Cerebellar nuclear complex (tissue), 1 donor: ENCODE measurements at regions not wholly inside any gene's neighbourhood (a gene's known extent, or its start where the extent isn't known, plus 50 kb on each side); places are given as distances from the start of the nearest gene placed in this dataset.
"Not testable (repeated sequence)": the region's sequence is repeated elsewhere in the genome, so short reads cannot be mapped to it uniquely, and the experiment has no call there.

Source experiments
- DNase-seq, 2 experiments: peaks; one replicate each; lab custom pipeline; 2025; lab: John Stamatoyannopoulos, UW

DNA sequence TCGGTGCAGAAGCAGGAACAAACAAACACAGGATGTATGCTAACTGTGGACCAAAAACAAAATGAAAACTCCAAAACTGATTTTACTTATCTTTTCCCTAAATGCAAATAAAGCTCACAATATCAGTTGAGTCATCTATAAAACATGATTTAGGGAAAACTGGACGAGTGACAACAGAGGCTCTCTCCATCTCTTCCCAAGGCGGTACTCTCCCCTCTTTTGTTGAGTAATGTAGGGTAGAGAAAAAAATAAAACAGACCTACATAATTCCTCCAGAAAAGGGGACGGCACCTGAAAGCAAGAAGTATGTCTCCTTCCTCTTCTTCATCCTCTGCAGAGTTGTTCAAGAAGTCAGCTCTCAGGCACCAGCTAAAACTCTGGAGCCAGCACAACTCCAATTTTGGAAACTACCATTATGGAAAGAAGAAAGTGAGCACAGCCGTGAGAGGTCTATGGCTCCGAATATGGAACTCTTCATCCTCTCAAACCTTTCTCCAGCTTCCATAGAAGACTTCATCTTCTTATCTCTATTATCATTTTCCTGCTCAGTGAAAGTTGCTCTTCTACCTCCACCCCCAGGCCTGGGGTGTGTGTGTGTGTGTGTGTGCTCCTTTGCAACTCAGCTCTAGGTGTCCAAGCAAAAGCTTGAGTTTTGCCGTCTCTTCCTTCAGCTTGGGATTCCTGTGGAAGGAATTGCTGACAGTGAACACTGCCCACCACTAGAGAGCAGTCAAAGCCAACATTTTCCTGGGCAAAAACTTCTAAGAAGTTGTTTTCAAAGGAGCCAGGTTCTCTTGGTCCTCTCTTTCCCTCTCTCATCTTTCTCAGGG, 155.4 kb downstream of the DIO2 start:
- peak; percentile 2 to 73 for DNase-seq

DNA sequence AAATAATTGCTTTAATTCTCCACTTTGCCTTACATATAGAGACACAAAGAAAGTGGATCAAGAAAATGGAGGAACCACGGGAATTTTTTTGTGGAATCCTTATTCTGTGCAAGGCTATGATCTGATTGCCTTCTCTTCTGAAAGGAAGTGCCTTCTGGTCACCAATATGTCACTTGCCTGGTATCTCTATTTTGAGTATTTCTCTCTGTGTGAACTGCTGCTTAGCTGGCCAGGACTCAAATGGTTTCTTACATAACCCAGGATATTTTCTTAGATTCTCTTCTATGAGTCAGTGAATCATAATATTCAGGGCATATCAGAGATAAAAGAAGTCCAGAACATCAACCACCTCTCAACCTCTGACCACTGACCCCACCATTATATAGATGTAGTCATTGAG, 156.1 kb downstream of the DIO2 start:
- DNase-seq, result peak; percentile 63 to 94

DNA sequence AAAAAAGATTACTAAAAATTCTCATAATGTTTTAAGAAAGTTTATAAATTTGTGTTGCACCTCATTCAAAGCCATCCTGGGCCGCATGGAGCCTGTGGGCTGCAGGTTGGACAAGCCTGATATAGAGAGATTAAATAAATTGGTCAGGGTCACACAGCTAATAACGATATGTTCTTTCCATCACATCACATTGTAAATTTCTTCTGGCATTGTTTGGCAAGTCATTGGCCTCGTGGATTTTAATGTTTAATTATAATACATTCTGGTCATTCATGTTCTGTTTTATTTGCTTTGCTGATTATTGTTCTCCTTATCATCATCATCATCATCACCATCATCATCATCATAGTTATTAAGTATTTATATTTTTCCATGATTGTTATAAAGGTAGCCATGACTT, 157.3 kb downstream of the DIO2 start:
- DNase-seq, result no peak

DNA sequence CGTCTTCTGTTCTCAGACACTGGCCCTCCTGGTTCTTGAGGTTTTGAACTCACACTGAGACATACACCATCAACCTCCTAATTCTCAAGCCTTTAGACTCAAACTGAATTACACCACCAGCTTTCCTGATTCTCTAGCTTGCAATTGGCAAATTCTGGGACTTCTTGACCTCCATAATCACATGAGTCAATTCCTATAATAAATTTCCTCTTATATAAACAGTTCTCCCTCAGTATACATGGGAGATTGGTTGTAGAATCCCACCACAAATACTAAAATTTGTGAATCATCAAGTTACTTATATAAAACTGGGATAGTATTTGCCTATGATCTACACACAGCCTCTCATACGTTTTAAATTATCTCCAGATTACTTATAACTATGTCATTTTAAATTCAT, 162.2 kb downstream of the DIO2 start:
- DNase-seq, result no peak

DNA sequence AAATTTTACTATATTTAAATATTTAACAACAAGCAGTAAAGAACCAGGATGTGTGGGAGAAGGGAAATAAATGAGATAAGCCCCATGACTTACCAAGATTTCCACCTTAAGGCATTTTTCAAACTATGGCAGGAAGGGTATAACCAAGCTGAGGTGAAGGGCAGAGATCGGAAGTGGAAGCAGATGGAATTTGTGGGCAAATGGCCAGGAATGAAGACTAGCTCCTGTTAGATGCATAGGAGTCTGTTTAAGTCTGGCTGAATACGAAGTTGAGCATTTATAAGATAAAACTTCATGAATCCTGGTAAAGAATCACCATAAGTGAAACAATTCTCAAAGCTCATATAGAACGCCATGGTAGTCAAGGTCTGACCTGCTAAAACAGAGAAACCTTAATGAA, 163.5 kb downstream of the DIO2 start:
- DNase-seq, result peak in 1 of 2 experiments; percentile 47

DNA sequence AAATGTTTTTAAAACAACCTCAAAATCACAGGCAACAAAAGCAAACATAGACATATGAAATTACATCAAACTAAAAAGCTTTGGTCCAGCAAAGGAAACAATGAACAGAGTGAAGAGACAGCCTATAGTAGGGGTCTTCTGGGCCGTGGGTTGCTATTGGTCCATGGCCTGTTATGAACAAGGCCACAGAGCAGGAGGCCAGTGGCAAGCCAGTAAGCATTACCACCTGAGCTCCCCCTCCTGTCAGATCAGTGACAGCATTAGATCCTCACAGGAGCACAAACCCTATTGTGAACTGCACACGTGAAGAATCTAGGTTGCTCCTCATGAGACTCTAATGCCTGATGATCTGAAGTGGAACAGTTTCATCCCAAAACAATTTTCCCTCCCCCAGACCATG, 174.0 kb downstream of the DIO2 start:
- DNase-seq, result no peak

DNA sequence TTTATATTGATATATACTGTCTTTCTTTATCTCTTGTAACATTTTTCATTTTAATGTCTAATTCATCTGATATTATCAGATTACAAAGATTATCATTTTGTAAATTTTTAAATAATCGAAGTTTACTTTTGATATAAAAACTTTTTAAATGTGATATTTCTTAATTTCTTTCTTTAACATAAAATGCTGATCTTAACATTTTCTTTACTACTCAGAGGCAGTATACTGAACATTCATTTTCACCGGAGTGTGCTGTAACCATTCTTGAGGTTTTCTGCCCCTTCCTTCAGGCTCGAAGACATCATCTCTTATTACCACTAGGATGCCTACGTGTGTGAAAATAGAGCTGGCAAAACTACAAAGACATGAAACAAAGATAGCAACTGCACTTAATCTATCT, 186.9 kb downstream of the DIO2 start:
- no peak for DNase-seq

DNA sequence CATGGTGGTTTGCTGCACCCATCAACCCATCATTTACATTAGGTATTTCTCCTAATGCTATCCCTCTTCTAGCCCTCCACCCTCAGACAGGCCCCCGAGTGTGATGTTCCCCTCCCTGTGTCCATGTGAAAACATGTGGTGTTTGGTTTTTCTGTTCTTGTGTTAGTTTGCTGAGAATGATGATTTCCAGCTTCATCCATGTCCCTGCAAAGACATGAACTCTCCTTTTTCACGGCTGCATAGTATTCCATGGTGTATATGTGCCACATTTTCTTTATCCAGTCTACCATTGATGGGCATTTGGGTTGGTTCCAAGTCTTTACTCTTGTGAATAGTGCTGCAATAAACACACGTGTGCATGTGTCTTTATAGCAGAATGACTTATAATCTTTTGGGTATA, 192.8 kb downstream of the DIO2 start:
- DNase-seq, result not testable (repeated sequence)

DNA sequence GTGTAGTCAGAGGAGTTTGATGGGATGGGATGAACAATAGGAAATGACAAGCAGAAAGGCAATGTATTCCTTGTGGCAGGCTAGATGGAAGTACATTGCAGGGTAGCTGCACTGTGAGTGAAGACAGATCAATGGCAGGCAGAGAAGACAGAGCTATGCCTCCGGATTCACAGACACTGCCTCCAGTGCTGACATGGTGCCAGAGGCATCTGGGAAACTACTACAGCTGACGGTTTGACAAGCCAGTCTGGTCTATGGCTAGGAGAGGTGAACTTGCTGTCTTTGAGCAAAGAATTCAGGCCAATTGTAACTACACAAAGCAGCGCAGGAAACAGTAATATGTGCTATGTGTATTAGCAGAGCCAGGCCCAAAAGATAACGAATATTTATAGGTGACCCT, 193.5 kb downstream of the DIO2 start:
- DNase-seq, result no peak

DNA sequence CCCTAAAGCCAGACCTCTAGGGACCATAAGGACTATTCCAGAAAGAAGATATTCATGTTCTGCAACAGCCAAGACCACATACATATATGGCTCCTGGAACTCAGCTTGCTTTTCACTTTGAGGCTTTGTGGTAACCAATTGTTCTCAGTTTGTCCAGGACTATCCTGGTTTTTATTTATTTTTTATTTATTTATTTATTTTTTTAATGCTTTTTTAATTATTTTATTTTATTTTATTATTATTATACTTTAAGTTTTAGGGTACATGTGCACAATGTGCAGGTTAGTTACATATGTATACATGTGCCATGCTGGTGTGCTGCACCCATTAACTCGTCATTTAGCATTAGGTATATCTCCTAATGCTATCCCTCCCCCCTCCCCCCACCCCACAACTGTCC, 201.1 kb downstream of the DIO2 start:
- not testable (repeated sequence) for DNase-seq

DNA sequence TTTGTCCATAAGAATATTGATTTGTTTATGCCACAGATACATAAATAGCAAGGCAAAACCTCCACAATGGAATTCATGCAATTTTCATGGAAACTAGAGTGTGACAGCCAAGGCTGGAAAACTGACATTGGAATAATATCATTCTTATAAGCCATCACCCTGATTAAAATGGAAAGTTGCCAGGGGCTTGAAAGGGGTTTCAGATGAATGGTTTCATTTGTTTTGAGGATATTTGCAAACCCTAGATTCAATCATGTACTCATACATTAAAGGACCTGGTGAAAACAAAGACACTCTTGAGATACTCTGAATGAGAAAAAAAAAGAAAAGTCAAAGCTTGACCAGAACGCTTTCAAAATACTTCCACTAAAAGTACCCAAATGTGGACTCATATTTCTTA, 205.7 kb downstream of the DIO2 start:
- no peak for DNase-seq

DNA sequence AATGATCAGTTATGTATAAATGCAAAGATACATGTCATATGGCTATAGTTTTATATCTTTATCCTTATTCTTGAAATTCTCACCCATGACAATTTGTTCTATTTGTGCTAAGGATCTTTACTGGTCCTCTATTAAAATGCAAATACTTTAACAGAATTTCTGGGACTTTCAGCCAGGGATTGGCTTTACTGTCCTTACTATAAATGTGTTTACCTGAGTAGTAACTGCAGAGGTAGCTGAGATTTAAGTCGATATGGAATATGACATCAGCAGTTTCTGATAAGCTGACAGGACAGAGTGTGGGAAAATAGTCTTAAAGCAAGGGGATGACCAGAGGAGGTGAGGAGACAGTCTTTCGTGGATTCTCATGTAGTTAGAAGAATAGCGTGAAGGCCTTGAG, 206.4 kb downstream of the DIO2 start:
- no peak for DNase-seq

DNA sequence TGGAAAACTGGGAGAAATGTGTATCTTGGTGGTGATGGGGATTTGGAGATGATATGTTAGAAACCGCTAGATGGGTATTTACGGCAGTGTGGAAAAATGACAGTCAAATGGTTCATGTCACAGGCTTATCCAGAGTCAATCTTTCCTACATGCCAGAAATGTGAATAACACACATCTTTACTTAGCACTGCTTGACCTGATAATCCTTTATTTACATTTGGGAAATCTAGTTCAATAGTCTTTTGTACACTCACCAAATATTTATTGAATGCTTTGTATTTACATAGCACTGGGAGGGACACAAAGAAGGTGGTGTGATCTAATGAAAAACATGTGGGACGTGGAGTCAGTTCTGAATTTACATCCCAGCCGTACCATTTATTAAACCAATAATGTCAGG, 208.2 kb downstream of the DIO2 start:
- no peak for DNase-seq

DNA sequence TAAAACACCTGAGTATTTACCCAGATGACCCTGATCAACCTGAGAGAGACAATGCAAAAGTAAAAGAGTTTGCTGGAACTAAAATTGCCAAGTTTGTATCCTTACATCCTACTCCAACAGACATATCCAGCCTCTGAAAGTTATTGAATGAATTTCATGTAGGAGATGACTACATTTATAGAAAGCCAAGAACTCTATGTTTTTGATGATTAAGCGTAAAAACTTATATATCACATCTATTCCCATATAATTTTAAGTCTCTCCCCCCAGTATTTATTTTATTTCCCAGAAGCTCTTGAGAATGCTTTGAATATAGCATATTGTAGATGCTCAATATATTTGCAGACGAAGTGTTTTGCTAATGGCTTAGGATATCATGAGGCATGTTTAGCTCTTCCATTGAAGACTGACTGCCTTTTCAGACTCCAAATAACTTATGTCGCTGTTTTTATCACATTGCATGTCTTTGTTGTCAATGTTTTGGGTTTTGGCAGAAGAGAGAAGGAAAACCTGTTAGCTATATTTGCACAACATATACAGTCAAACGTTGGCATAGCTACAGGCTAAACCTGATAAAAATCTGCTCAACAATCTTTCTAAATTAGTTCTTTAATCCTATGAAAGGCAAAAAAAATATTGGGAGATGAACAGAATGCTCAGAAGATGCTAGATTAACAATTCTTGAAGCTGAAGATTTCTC, 213.6 kb downstream of the DIO2 start:
- DNase-seq, result no peak

DNA sequence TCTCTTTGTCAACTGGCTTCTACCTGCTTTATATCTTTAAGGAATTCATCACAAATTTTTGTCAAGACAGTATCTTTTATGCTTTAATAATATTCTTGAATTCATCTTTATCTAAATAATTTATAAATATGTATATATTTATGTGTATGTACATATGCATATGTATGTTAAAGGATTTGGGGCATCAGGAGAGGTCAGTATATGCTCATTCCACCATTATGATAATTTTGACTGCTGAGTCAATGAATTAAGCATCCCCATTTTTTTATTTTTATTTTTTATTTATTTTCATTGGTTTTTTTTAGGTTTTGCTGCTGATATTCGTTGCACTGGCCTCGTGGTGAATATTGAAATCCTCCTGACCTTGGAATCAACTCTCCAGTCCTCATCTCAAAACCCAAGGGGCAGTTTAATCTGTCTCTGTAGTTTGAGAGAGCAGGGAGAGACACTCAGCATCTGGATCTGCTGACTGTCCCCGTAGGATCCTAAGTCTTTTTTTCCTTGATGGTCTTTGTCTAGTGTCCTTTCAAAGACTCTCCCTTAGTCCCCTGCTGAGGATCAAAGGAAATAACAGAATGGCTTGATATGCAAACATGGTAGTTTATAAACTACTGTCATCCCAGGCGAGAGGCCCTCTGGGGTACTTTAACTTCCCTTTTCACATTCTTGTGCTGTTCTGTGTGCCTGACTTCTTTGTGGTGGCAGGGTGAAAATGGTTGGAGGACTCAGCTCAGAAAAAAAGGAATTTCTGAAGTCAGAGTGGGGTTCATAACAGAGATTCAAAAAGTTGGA, 218.7 kb downstream of the DIO2 start:
- DNase-seq, result no peak

DNA sequence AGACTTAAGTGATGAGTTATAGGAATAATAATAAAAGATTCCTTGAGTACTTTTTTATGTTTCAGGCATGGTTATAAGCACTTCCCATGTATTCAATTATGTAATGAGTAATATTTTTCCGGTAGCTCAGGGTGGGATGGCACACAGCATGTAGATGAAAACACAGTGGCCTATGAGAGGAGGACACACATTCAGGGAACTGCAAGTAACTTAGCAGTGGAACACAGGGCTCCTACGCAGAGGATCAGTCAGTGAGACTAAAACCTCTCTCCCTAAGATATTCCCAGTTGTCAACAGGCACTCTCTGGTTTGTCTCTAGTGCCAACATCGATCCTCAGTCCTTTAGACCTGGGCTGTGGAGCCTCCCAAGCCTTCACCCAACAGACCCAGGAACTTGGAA, 219.4 kb downstream of the DIO2 start:
- DNase-seq, result no peak

DNA sequence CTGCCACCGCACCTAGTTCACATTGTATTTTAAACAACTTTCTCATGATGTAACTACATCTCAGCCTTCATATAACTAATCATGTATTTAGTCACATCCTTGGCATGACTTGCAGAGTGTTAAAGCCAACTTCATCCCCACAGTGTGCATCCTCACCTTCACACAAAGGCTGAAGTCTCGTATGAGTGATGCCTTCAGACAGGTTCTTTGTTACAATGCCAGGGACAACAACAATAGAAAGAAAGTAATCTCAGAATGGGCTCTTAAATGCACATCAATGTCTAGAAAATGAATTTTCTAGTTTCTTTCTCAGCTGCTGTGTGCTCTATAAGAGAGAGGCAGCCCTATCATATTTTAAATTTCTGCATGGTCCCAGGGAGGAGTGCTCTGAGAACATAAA, 221.3 kb downstream of the DIO2 start:
- DNase-seq, result no peak

DNA sequence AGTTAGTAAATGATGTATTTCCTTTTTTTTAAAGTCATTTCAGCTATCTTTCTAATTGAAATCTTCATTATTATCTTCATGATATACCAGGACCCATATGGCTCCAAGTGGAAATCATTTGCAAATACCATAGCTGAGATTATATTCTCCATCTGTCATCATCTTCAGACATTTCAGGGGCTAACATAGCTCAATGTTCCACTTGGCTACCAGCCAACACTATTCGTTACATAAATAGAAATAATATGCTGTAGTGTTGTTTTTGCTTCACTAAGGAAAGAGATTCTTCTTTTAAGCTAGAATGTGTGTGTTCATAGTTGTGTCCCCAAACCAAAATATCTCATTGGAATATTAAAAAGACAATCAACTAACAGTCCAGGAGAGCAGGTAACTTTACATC, 225.1 kb downstream of the DIO2 start:
- no peak for DNase-seq

DNA sequence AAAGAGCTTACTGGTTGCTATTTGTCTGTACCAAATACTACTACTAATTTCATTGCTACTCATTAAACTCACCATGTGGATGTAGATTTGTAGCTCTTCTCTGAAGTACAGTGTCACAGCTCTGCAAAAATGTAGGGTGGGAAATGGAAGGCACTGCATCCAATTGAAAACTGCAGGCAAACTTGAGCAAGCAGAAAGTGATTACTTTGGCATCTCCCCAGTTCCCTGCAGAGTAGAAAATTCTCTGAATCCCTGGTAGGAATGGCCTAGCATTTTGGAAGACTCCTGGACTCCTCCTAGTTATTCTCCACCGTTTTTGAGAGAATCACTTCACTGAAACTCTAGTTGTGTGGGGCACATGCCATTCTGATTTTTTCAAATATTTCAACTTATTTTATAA, 239.1 kb downstream of the DIO2 start:
- DNase-seq, result no peak

DNA sequence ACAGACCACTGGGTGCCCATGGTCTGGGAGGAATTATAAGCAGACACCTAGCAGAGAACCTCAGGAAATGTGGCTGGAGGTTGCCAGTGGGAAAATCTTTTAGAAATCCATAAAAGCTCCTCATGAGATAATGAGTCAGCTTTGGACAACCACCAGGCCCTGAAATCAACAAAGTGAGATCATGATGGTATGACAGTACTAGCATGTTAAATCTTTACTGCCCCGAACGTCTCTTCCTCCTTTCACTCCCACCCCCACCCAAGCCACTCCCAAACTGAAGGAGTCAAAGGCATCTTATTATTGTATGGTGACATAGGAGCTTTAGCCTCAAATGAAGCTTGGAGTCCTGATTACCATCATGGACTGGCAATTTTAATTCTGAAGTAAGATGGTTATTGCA, 240.0 kb downstream of the DIO2 start:
- no peak for DNase-seq

DNA sequence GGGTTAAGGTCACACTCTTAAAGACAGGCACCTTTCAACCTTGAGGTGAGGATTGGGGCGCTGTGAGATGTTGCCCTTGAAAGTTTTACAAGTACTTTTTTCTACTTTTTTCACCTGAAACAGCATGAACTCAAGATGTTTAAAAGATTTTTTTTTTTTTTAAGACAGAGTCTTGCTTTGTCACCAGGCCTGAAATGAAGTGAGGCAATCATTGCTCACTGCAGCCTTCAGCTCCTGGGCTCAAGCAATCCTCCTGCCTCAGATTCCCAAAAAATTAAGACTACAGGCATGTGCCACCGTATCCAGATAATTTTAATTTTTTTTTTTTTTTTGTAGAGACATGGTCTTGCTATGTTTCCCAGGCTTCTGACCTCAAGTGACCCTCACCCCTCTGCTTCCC, 243.9 kb downstream of the DIO2 start:
- no peak for DNase-seq

DNA sequence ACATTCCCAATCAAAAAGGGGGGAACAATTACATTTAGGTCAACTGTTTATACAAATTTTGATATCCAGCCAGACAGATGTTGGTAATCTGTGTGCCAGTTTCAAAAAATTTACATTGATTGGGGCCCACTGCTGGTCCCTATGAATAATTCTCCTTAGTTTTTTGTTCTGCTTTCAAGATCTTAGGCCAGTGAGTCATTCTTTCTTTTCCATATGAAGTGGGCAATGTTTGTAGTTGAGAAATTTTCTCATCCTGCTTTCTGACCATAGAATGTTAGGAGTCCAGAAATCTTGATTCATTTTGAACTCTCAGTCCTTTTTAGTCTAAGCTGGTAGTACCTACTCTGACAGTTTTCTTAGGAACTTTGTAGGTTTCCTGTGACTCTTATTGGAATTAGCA, 244.3 kb downstream of the DIO2 start:
- DNase-seq, result no peak

DNA sequence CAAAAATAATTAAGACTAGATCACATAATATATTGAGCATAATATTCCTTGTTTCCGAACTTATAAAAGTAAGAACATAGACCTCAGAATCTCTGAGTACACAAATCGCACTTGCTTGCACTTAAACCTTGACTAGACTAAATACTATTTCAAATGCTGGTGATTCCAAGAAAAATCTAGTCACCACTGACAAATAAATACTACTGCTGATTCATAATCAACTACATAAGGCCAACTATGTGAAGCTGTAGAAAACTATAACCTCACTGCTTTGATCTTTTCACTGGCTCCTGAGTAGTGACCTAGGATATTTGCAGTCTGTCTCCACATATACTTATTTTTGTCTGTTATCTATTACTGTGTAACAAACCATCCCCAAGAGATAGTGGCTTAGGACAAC, 245.4 kb downstream of the DIO2 start:
- no peak for DNase-seq
